GM12892 (cell line): ENCODE measurements at regions not wholly inside any gene's neighbourhood (a gene's known extent, or its start where the extent isn't known, plus 50 kb on each side); places are given as distances from the start of the nearest gene placed in this dataset.
"Not testable (repeated sequence)": the region's sequence is repeated elsewhere in the genome, so short reads cannot be mapped to it uniquely, and the experiment has no call there.

ENCODE experiments used
- POLR2A ChIP-seq: IDR thresholded peaks from 2 replicates; pipeline ENCODE4 v1.6.1; 2011; ENCODE audit warnings: low read depth, low read length, control low read depth
- POLR2AphosphoS5 ChIP-seq: IDR thresholded peaks from 2 replicates; pipeline ENCODE4 v1.6.1; 2011; ENCODE audit warnings: low read depth, low read length, control low read depth
- TAF1 ChIP-seq: IDR thresholded peaks from 2 replicates; pipeline ENCODE4 v1.6.1; 2011; ENCODE audit warnings: low read depth, mild to moderate bottlenecking, control low read depth, low read length, borderline replicate concordance

GRCh38 chr1:101114128-101114527 is 88.5 kb upstream of the DPH5 start:
- not testable (repeated sequence) for TF ChIP-seq POLR2A, POLR2AphosphoS5, TAF1
